ENCODE measurements at regions not wholly inside any gene's neighbourhood (a gene's known extent, or its start where the extent isn't known, plus 50 kb on each side); places are given as distances from the start of the nearest gene placed in this dataset.

DNA sequence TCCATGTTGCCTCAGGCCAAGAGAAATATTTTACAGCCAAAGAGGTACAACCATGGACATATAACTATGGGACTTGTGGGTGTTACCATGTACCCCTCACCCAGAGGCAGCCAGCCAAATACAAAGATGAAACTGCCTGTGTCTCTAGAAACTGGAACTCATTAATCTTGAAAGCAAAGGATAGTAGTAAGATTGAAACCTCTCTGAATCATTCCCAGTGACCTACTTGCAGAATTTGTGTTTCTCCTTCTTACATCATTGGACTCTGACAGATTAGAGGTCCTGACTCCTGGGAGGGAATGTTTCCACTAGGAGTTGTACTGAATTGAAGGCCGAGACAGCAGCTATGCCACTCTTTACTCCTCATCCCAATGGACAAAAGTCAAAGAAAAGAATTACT is 257.4 kb upstream of the UBASH3B start:
- no peak for TF ChIP-seq TAF1 (conservative IDR thresholded peaks at IDR 0.05)
- TF ChIP-seq RXRA (IDR thresholded peaks at IDR 0.05), result no peak
- TF ChIP-seq, protein P1, sequence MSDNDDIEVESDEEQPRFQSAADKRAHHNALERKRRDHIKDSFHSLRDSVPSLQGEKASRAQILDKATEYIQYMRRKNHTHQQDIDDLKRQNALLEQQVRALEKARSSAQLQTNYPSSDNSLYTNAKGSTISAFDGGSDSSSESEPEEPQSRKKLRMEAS (IDR thresholded peaks at IDR 0.05), result no peak
- no peak for TF ChIP-seq GABPA (IDR thresholded peaks at IDR 0.05 in 1 of 2, conservative IDR thresholded peaks at IDR 0.05 in 1 of 2)
- no peak for TF ChIP-seq NR2F2 (IDR thresholded peaks at IDR 0.05)
- TF ChIP-seq, protein P2, sequence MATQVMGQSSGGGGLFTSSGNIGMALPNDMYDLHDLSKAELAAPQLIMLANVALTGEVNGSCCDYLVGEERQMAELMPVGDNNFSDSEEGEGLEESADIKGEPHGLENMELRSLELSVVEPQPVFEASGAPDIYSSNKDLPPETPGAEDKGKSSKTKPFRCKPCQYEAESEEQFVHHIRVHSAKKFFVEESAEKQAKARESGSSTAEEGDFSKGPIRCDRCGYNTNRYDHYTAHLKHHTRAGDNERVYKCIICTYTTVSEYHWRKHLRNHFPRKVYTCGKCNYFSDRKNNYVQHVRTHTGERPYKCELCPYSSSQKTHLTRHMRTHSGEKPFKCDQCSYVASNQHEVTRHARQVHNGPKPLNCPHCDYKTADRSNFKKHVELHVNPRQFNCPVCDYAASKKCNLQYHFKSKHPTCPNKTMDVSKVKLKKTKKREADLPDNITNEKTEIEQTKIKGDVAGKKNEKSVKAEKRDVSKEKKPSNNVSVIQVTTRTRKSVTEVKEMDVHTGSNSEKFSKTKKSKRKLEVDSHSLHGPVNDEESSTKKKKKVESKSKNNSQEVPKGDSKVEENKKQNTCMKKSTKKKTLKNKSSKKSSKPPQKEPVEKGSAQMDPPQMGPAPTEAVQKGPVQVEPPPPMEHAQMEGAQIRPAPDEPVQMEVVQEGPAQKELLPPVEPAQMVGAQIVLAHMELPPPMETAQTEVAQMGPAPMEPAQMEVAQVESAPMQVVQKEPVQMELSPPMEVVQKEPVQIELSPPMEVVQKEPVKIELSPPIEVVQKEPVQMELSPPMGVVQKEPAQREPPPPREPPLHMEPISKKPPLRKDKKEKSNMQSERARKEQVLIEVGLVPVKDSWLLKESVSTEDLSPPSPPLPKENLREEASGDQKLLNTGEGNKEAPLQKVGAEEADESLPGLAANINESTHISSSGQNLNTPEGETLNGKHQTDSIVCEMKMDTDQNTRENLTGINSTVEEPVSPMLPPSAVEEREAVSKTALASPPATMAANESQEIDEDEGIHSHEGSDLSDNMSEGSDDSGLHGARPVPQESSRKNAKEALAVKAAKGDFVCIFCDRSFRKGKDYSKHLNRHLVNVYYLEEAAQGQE (IDR thresholded peaks at IDR 0.05), result no peak
- no peak for TF ChIP-seq RAD21 (IDR thresholded peaks at IDR 0.05)
- no peak for TF ChIP-seq FOXA2 (IDR thresholded peaks at IDR 0.05)
- TF ChIP-seq JUND (IDR thresholded peaks at IDR 0.05), result no peak
- no peak for TF ChIP-seq YY1 (IDR thresholded peaks at IDR 0.05)
- no peak for TF ChIP-seq HNF4A (conservative IDR thresholded peaks at IDR 0.05)
- TF ChIP-seq, protein P3, sequence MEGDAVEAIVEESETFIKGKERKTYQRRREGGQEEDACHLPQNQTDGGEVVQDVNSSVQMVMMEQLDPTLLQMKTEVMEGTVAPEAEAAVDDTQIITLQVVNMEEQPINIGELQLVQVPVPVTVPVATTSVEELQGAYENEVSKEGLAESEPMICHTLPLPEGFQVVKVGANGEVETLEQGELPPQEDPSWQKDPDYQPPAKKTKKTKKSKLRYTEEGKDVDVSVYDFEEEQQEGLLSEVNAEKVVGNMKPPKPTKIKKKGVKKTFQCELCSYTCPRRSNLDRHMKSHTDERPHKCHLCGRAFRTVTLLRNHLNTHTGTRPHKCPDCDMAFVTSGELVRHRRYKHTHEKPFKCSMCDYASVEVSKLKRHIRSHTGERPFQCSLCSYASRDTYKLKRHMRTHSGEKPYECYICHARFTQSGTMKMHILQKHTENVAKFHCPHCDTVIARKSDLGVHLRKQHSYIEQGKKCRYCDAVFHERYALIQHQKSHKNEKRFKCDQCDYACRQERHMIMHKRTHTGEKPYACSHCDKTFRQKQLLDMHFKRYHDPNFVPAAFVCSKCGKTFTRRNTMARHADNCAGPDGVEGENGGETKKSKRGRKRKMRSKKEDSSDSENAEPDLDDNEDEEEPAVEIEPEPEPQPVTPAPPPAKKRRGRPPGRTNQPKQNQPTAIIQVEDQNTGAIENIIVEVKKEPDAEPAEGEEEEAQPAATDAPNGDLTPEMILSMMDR (IDR thresholded peaks at IDR 0.05; ENCODE audit: low read depth, low read length, missing input control), result no peak
- no peak for TF ChIP-seq EGR1 (IDR thresholded peaks at IDR 0.05; ENCODE audit: low read depth in 2 of 2)
- TF ChIP-seq, protein P4, sequence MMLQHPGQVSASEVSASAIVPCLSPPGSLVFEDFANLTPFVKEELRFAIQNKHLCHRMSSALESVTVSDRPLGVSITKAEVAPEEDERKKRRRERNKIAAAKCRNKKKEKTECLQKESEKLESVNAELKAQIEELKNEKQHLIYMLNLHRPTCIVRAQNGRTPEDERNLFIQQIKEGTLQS (IDR thresholded peaks at IDR 0.05), result no peak
- TF ChIP-seq, protein P5, sequence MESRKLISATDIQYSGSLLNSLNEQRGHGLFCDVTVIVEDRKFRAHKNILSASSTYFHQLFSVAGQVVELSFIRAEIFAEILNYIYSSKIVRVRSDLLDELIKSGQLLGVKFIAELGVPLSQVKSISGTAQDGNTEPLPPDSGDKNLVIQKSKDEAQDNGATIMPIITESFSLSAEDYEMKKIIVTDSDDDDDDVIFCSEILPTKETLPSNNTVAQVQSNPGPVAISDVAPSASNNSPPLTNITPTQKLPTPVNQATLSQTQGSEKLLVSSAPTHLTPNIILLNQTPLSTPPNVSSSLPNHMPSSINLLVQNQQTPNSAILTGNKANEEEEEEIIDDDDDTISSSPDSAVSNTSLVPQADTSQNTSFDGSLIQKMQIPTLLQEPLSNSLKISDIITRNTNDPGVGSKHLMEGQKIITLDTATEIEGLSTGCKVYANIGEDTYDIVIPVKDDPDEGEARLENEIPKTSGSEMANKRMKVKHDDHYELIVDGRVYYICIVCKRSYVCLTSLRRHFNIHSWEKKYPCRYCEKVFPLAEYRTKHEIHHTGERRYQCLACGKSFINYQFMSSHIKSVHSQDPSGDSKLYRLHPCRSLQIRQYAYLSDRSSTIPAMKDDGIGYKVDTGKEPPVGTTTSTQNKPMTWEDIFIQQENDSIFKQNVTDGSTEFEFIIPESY (IDR thresholded peaks at IDR 0.05), result no peak
- no peak for TF ChIP-seq FOXA1 (IDR thresholded peaks at IDR 0.05)
- no peak for TF ChIP-seq HNF4G (IDR thresholded peaks at IDR 0.05)
- no peak overlapping the region for H3K9ac ChIP-seq (ENCODE audit: low read depth in 1 of 2, low read length in 2 of 2)
- no peaks in the 10 kb centered on the region for H3K9me3 ChIP-seq (ENCODE audit: control insufficient read depth in 4 of 4, low read length in 3 of 4)
- DNase-seq (ENCODE audit: low spot score), result no peak
- WGBS, result 49% methylated on average over 1 of the region's 1 CpG
- H3K4me3 ChIP-seq (ENCODE audit: low read depth in 1 of 3, low read length in 3 of 3), result no peak overlapping the region
- H3K27me3 ChIP-seq (ENCODE audit: control insufficient read depth in 4 of 4, insufficient read depth in 4 of 4, low read length in 3 of 4), result no peaks in the 10 kb centered on the region
- no peaks in the 10 kb centered on the region for H3K36me3 ChIP-seq (ENCODE audit: control insufficient read depth in 4 of 4, insufficient read depth in 3 of 4, low read depth in 1 of 4, low read length in 3 of 4)
- H3K4me1 ChIP-seq (ENCODE audit: control insufficient read depth in 4 of 4, insufficient read depth in 4 of 4, low read length in 3 of 4), result no peaks in the 10 kb centered on the region
- H3K27ac ChIP-seq (ENCODE audit: low read depth in 1 of 2, low read length in 2 of 2), result no peak overlapping the region

DNA sequence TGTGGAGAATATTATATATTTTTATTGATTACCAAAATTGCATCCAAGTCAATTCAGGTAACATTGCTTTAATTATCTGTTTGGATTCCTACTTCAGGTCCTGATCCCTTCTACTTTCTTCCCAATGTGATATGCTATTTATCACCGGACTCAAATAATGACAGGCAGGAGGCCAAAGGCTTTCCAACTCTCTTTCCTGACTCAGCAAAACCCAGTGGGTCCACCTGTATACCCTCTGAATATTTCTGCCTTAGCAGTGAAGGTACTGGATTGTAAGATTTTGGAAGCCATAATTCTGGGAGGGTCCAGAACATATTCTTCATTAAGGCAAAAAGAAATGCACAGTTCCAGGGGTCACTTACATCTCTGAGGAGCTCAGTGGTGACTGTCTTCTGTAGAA is 260.2 kb upstream of the UBASH3B start:
- Histone ChIP-seq H3K9ac (ENCODE audit: low read depth in 1 of 2, low read length in 2 of 2) (no peak overlapping the region), H3K27ac (ENCODE audit: low read depth in 1 of 2, low read length in 2 of 2) (no peak overlapping the region), H3K27me3 (ENCODE audit: control insufficient read depth in 4 of 4, insufficient read depth in 4 of 4, low read length in 3 of 4) (no peaks in the 10 kb centered on the region), H3K4me3 (ENCODE audit: low read depth in 1 of 3, low read length in 3 of 3) (no peak overlapping the region), H3K4me1 (ENCODE audit: control insufficient read depth in 4 of 4, insufficient read depth in 4 of 4, low read length in 3 of 4) (no peaks in the 10 kb centered on the region), H3K36me3 (ENCODE audit: control insufficient read depth in 4 of 4, insufficient read depth in 3 of 4, low read depth in 1 of 4, low read length in 3 of 4) (no peaks in the 10 kb centered on the region), H3K9me3 (ENCODE audit: control insufficient read depth in 4 of 4, low read length in 3 of 4) (no peaks in the 10 kb centered on the region)
- TF ChIP-seq NR2F2 (IDR thresholded peaks at IDR 0.05), result no peak
- TF ChIP-seq, protein P1 (IDR thresholded peaks at IDR 0.05), result no peak
- TF ChIP-seq FOXA2 (IDR thresholded peaks at IDR 0.05), result no peak
- TF ChIP-seq, protein P2 (IDR thresholded peaks at IDR 0.05), result no peak
- no peak for TF ChIP-seq RAD21 (IDR thresholded peaks at IDR 0.05)
- no peak for TF ChIP-seq RXRA (IDR thresholded peaks at IDR 0.05)
- TF ChIP-seq FOXA1 (IDR thresholded peaks at IDR 0.05), result no peak
- no peak for TF ChIP-seq SP1 (IDR thresholded peaks at IDR 0.05)
- DNase-seq (ENCODE audit: low spot score), result no peak
- WGBS, result 100% methylated on average over 1 of the region's 1 CpG
